GM19463 (cell line): ENCODE measurements at regions not wholly inside any gene's neighbourhood (a gene's known extent, or its start where the extent isn't known, plus 50 kb on each side); places are given as distances from the start of the nearest gene placed in this dataset.
"Not testable (repeated sequence)": the region's sequence is repeated elsewhere in the genome, so short reads cannot be mapped to it uniquely, and the experiment has no call there.

Source experiments
- ATAC-seq: cut with Tn5 transposase; IDR thresholded peaks from one replicate; pipeline ENCODE4 v1.9.1; 2021; ENCODE audit warnings: mild to moderate bottlenecking, moderate library complexity; ENCODE audit not compliant: unreplicated experiment

DNA sequence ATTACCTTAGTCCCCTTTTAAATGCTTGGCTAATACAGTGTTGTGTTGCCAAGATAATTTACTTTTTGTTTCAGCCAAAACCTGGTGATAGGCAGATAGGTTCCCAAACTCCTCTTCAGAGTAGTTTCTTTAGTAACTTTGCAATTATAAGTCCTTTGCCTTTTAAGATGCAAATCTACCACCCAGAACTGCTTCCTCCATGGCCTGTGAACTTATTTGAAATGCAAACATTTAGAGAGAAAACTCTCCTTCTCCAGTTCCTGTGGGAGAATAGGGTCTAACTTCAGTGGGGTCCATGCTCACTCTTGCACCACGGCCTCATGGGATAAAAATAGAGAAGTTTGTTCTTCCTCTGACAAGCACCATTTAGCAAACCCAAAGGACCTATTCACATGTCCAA lies 1955.4 kb upstream of the CDH6 start:
- ATAC-seq, result no peak

DNA sequence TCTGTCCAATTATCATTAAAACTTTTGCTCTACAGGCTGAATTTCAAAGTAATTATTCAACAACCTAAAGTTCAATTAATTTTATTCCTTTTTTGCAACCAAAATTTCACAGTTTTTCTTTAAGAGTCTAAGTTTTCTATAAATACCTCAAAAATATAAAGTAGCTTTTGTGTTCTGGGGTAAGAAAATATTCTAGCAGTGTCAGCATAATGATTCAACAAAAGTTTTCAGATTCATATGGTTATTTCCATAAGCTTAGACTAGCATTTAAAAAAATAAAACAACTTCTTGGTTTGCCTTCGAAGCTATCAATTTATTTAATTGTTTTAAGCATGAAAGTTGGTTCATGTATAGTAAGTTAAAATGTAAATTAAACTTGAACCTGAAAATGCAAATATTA lies 1962.3 kb upstream of the CDH6 start:
- no peak for ATAC-seq

DNA sequence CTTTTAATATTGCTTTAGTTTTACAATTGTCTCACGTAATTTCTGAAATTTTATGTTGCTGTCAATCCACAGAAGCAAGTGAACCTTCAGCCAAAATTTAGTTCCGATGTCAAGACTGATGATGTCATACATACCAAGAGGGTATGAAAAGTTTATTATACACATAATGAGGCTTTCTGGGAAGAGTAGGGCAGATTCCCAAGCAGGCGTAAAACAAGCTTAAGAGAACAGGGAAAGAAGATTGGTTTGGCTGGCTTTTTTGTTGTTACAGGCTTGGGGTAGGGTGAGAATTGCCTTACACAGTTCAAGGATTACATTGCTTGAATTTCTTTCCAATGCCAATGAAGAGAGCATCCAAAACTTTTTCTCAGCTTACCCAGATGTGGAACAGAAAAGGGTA lies 1962.9 kb upstream of the CDH6 start:
- ATAC-seq, result no peak

DNA sequence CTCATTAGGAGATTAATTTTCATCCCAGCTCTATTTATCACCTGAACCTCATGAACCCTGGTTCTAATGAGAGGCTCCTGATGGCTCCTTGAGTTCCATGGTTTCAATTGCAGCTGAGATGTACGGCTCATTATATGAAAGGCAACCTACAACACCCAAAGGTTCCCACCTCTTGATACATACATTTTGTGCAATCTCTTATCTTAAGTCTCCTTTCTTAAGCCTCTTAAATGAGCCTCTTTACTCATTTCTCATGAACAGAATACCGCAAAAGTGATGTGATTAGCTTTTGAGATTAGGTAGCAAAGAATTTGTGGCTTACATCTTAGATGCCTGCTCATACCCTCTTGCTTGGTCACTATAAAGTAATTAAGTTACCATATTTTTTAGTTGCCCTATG lies 1964.0 kb upstream of the CDH6 start:
- no peak for ATAC-seq

DNA sequence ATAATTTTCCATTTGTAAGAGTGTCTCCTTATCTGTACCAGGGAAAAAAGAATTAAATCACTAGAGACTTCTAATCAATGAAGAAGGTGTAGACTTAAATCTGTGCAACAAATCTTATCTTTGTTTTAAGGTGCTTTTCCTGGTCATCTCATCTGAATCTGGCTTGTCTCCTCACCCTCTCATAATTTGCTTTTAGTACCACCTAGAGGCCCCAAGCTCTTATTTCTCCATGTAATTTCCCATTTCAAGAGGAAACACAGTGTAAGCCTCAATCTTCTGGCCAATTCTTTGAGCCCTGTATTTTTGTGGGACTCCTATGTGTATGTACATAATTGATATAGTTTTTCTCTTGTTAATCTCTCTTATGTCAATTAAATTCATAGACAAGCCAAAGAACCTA lies 1975.3 kb upstream of the CDH6 start:
- no peak for ATAC-seq

DNA sequence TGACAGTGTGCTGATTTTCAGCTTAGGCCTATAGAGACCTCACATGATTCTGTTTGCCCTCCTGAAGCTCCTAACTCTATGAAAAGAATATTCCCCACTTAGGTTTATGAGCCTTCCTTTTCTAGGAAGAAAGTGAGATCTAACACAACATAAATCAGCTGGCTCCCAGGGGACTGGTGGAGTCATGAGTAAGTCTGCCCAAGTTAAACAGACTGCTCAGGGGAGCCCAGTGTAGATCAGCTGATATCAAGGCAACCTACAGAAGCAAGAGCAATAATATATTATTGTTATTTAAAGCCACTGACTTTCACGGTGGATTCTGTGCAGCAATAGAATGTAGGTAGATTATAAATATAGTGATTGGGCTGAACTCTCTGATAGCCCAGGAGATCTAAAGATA lies 1978.6 kb upstream of the CDH6 start:
- no peak for ATAC-seq

DNA sequence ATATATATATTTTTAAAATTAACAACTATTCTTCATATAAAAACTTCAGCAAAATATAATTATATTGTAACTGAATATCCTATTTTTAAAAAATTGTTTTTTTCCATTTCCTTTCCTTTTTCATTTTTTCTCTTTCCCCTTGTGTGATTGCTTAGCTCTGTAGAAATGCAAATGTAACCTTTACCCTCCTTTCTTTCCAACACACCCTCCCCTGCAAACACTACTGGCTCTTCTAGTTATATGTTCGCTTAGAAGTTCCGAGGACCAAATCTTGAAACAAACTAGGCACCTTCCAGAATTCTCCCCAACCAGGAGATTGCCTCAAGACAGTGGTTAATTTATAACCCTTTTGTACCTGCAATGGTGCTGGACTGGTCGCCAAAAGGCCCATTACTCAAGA lies 1980.0 kb upstream of the CDH6 start:
- ATAC-seq, result no peak

DNA sequence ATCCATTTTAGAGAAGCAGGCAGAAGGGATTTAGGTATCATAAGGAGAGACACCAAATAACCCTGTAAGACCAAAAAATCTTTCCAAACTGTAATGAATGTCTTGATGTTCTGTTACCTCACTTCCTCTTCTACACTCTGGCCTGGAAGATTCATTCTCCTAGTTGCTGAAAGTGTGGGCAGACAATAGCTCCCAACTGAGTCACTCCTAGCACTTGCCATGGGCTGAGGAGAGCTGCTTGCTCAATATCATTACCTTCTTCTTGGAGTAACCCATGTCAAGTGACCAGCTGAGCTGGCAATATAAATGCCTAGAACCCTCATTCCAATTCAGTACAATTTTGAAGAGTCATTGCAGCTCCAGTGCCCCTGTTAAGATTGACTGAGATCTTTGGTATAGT lies 1985.5 kb upstream of the CDH6 start:
- ATAC-seq, result no peak

DNA sequence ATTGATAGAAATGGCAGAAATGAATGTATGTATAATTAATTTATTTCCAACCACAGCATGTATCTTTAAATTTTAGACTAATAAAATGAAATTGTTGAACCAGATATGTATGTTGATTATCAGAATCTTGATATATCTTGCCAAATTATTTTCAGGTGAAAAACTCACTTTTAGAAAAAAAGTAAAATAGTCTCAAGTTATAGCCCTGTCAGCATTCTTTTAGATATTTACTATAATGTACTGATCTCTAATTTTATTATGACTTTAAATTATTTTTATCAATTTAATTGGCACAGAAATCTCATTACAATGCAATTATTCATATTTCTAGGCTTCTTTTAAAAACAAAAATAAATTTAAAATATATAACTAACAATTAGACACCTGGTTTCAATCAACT lies 1990.4 kb upstream of the CDH6 start:
- no peak for ATAC-seq

DNA sequence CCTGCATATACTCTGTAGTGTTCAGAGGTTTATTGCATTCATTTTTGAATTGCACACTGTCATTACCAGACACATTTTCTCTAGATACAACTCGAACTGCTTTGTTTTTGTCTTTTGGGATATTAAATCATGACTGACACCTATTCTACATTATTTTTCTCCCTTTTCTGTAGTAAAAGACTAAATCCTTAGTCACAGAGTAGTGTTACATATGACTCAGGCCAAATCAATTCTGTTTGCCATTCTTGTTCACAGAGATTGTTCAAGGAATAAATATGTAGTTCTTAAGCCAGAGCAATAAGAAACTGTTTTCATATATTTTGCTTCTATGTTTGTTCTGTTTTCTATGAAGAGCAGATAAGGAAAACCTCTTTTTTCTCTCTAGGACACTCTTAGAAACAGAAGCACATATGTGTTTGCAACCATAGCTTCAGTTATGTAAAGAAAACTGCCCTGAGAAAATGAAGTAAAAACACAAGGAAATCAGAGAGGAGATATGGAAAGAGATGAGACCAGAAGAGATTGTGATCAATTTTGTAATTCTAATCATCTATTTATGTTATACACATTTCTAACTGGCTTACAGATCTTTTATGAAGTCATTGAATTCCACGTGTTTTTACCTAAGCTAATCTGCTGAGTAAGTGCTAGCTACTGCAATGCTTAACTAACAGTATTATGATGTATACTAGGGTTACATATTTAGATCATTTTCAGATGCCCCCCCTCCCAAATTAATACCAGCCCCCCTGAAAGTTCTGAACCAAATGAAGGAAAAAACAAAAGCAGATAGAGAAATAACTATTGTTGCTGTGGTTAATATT lies 1995.6 kb upstream of the CDH6 start:
- ATAC-seq, result no peak

DNA sequence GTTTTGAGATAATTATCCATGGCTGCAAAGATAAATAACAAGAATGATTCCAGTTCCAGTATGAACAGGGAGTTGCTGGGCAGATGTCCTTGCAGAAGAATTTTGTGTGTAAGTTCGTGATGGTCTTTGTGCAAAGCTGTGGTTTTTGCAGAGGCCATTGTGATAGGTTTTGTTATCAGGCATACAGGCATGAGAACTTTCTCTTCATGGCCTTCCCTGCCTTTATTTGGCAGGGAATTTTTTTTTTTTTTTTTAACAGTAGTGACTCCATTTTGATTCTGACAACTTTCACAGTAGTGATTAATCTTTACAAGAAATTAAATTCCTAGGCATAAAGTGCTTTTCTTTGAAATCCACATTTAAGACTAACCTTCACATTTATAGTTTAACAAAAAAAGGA lies 1999.5 kb upstream of the CDH6 start:
- no peak for ATAC-seq

DNA sequence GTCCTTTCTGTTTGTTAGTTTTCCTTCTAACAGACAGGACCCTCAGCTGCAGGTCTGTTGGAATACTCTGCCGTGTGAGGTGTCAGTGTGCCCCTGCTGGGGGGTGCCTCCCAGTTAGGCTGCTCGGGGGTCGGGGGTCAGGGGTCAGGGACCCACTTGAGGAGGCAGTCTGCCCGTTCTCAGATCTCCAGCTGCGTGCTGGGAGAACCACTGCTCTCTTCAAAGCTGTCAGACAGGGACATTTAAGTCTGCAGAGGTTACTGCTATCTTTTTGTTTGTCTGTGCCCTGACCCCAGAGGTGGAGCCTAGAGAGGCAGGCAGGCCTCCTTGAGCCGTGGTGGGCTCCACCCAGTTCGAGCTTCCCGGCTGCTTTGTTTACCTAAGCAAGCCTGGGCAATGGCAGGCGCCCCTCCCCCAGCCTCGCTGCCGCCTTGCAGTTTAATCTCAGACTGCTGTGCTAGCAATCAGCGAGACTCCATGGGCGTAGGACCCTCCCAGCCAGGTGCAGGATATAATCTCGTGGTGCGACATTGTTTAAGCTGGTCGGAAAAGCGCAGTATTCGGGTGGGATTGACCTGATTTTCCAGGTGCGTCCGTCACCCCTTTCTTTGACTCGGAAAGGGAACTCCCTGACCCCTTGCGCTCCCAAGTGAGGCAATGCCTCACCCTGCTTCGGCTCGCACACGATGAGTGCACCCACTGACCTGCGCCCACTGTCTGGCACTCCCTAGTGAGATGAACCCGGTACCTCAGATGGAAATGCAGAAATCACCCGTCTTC lies 2002.0 kb upstream of the CDH6 start:
- ATAC-seq, result not testable (repeated sequence)

DNA sequence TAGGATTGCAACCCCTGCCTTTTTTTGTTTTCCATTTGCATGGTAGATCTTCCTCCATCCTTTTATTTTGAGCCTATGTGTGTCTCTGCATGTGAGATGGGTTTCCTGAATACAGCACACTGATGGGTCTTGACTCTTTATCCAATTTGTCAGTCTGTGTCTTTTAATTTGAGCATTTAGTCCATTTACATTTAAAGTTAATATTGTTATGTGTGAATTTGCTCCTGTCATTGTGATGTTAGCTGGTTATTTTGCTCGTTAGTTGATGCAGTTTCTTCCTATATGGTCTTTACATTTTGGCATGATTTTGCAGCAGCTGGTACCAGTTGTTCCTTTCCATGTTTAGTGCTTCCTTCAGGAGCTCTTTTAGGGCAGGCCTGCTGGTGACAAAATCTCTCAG lies 2003.1 kb upstream of the CDH6 start:
- not testable (repeated sequence) for ATAC-seq

DNA sequence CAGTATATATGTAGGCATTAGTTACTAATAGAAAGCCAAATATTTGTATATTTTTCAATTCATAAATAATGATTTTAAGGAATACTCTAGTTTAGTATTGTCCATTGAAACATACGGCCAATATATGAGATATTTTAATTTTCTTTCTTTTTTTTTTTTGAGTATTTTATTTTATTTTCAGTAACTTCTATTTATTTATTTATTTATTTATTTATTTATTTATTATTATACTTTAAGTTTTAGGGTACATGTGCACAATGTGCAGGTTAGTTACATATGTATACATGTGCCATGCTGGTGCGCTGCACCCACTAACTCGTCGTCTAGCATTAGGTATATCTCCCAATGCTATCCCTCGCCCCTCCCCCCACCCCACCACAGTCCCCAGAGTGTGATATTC lies 2007.1 kb upstream of the CDH6 start:
- ATAC-seq, result not testable (repeated sequence)

DNA sequence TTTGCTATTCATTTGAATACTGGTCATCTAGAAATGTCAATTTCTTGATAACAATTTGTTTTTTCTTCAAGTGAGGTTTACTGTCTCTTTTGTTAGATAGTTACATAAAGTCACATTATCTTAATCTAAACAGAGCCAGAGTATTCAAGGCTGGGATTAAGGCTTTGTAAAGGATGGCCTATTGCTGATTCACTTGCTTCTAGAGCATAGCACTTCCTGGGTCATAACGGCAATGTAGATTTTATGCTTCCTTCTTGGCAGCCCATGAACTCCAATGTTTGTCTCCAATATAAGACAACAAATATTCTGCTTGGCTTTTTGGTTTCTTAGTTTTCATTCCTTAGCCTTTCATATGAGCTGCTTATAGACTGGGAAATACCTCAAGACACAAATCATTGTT lies 2007.9 kb upstream of the CDH6 start:
- no peak for ATAC-seq

DNA sequence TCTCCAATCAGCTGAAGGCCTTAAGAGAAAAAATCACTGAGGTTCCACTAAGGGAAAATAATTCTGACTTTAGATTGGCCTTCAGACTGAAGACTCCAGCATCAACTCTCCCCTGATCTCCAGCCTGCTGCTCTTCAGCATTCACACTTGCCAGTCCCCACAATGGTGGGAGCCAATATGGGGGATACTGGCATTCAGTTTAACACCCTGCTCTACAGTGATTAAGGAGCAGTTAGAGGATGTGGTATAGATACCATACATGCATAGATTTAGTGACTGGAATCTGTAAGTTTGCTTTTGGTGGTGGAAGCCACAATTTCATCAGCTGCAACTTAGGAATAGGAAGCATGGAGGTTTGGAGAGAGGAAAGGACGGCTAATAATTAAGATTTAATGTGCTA lies 2017.7 kb upstream of the CDH6 start:
- no peak for ATAC-seq

DNA sequence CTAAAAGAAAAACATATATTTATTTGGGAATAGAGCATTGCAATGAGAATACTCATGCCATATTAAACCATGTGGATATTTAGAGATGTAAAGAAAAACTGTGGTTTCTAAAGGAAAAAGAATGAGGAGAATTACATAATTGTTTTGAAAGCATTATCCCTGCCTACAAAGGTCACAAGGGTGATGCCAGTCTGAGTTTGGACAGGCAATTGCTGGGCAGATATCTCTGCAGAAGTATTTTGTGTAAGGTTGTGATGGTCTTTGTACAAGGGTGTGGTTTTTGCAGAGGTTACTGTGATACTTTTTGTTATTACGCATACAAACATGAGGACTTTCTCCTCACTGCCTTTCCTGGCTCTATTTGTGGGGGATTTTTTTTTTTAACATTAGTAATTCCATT lies 2022.9 kb upstream of the CDH6 start:
- ATAC-seq, result no peak

DNA sequence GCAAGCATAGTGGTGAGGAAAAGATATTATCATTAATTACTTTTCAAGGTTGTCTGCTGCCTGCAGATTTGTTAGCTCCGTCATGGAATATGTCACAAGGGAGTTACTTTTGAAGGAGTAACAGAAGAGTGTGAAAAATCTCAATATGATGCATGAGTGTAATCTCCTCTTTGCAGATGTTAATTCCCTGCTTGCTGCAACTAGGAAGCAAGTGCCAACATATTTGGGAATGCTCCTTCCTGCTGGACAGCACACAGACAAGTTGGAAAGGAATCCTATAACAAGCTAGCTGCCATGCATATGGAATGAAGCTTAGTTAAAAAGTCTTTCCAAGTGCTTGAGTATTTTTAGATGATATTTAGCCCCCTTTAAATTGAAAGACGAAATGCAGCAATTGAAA lies 2023.6 kb upstream of the CDH6 start:
- no peak for ATAC-seq

DNA sequence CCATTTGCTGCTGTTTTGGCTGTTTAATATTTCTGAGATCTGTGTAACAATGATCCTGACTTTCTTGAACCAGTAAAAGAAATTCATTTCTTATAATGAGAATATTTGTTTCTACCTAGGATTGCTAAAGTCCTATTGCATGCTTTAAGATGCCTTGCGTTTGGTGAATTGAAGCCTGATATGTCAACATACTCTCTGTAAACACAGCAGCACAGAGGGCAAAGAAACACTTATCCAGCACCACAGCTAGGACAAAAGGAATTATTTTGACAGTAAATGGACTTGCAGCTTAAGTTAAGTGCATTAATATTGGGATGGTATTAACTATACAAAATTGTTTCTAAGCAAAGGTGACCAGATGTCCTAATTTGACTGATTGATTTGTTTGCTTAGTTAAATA lies 2031.2 kb upstream of the CDH6 start:
- no peak for ATAC-seq

DNA sequence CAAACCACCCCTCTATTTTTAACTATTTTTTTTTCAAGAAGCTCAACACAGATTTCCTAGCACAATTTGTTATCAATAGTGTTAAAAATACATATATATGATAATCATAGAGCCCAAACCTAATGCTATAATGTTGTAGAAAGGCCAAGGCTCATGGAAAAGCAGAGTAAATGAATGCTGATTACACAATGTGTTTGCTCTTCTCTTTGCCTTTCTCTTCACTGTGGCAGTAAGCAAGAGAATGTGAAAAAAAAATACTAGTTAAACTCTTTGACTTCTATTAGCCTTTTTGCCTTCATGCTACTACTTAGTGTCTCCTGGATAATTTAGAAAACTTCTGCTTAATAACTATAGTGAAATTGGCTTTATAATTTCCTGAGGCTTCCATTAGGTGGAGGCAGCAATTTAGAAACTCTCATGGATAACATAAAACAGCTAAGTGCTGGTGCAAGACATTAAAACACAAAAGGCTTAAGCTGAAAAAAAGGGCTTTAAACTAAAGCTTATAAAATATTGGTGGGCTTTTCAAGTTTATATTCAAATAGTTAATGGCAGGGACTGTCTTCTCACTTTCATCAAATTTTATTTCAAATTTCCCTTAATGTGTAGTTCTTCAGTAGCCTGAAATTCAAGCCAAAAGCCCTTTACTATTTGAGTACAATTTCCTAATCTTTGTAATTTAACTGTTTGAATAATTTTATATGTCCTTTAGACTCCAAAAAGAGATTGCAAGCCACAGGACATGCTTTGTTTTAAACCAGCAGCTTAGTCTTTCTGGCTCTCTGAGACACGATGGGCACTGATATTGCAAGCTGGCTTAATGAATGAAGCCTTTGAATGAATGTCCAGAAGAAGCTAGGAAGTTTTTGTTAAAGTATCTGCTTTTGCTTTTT lies 2031.8 kb upstream of the CDH6 start:
- ATAC-seq, result no peak

DNA sequence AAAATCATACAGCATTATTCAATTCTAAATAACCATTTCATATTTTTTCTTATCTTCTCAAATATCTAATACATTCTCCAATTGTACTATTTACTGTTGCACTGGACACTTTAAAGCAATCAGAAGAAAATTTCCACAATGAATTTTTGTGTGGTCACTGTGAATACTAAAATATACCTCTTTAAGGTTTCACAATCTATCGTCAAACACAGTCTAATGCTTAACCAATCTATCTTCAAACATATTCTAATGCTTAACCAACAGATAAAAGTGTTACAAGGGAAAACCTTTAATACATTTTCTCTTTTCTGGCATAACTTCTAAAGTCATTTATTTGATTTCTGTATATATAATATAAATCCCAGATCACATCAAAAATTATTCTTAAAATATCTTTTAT lies 2035.5 kb upstream of the CDH6 start:
- no peak for ATAC-seq
